ENCODE measurements at regions not wholly inside any gene's neighbourhood (a gene's known extent, or its start where the extent isn't known, plus 50 kb on each side); places are given as distances from the start of the nearest gene placed in this dataset.

GRCh38 chr16:73714976-73715375, 581.6 kb upstream of the PSMD7 start:
- no peak for TF ChIP-seq CTCF (IDR thresholded peaks at IDR 0.05)
- no peak for TF ChIP-seq POLR2A (IDR thresholded peaks at IDR 0.05)
